ENCODE measurements at regions not wholly inside any gene's neighbourhood (a gene's known extent, or its start where the extent isn't known, plus 50 kb on each side); places are given as distances from the start of the nearest gene placed in this dataset.

GRCh38 chr17:74009056-74009625, 194.3 kb upstream of the RPL38 start:
- no peak for DNase-seq (ENCODE audit: low read depth in 1 of 2, low spot score in 1 of 2)

- DNase-seq (ENCODE audit: low read depth in 1 of 2, low spot score in 1 of 2) = no peak
These were observed 192.6 kb upstream of the RPL38 start for GRCh38 chr17:74010903-74011302.

- no peak for DNase-seq (ENCODE audit: low read depth in 1 of 2, low spot score in 1 of 2)
These were observed 191.5 kb upstream of the RPL38 start for GRCh38 chr17:74011966-74012365.

GRCh38 chr17:74012465-74012864, 191.0 kb upstream of the RPL38 start:
- DNase-seq (ENCODE audit: low read depth in 1 of 2, low spot score in 1 of 2) = no peak

- no peak for DNase-seq (ENCODE audit: low read depth in 1 of 2, low spot score in 1 of 2)
These were observed 188.2 kb upstream of the RPL38 start for GRCh38 chr17:74015316-74015715.

- no peak for DNase-seq (ENCODE audit: low read depth in 1 of 2, low spot score in 1 of 2)
These were observed 187.5 kb upstream of the RPL38 start for GRCh38 chr17:74015990-74016389.

DNA sequence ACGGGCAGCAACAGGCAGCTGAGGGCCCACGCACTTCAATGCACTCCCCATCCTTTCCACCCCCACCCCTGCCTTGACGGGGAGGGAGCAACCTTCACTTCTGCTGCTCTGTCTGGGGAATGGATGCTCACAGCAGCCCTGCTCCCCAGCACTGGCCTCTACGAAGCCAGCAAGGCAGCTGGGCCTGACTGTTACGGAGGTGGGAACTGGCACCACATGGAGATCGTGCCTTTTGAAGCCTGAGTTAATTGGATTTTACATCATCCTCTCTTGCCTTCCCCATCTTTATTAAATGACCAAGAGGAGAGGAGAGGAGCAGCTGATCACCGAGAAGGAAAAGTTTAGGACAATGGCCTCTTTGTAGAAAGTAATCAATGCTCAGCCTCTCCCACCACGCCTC, 187.0 kb upstream of the RPL38 start:
- no peak for DNase-seq (ENCODE audit: low read depth in 1 of 2, low spot score in 1 of 2)

DNA sequence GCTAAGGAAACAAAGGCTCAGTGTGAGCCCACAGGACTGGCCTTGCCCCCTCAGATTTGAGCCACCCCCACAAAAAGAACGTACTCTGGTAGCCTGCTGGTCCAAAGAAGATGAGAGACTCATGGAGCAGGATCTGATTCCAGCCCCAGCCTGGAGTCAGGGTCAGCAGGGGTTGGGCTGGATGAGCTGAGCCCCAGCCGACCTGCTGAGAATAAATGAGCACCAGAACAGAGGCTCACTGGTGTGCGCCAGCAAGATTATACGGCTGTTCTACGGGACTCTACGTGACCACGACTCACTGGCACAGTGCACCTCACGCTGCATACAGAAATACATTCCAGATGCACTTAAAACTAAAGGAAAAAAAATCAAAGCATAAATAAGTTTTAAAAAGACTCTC, 186.0 kb upstream of the RPL38 start:
- DNase-seq (ENCODE audit: low read depth in 1 of 2, low spot score in 1 of 2) = no peak

DNA sequence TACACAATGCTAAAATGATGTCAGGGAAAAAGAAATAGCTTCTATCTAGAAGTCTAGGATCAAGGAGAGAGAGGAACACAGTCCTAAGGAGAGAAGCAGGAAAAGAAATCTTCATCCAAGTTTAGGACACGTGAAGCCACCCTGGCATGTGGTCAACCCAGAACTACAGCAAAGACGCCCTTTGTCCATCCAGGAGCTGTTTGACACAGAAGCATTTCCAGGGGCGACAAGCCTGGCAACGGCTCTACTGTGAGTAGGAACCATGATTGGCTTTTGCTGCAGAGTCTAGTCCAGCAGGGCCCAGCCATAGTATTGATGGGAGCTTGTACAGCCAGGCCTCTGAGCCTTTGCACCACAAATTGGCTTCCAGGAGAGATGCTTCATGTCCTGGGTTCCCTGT, 185.4 kb upstream of the RPL38 start:
- no peak for DNase-seq (ENCODE audit: low read depth in 1 of 2, low spot score in 1 of 2)

- DNase-seq (ENCODE audit: low read depth in 1 of 2, low spot score in 1 of 2) = no peak
These were observed 184.2 kb upstream of the RPL38 start for GRCh38 chr17:74019271-74019670.

GRCh38 chr17:74019860-74020259, 183.6 kb upstream of the RPL38 start:
- no peak for DNase-seq (ENCODE audit: low read depth in 1 of 2, low spot score in 1 of 2)

- DNase-seq (ENCODE audit: low read depth in 1 of 2, low spot score in 1 of 2) = no peak
These were observed 183.0 kb upstream of the RPL38 start for GRCh38 chr17:74020522-74020921.

GRCh38 chr17:74024871-74025531, 178.5 kb upstream of the RPL38 start:
- no peak for DNase-seq (ENCODE audit: low read depth in 1 of 2, low spot score in 1 of 2)

GRCh38 chr17:74027444-74027843, 176.0 kb upstream of the RPL38 start:
- no peak for DNase-seq (ENCODE audit: low read depth in 1 of 2, low spot score in 1 of 2)

- DNase-seq (ENCODE audit: low read depth in 1 of 2, low spot score in 1 of 2) = no peak
These were observed 174.9 kb upstream of the RPL38 start for GRCh38 chr17:74028354-74029116.

- no peak for DNase-seq (ENCODE audit: low read depth in 1 of 2, low spot score in 1 of 2)
These were observed 172.0 kb upstream of the RPL38 start for GRCh38 chr17:74031316-74032090.

DNA sequence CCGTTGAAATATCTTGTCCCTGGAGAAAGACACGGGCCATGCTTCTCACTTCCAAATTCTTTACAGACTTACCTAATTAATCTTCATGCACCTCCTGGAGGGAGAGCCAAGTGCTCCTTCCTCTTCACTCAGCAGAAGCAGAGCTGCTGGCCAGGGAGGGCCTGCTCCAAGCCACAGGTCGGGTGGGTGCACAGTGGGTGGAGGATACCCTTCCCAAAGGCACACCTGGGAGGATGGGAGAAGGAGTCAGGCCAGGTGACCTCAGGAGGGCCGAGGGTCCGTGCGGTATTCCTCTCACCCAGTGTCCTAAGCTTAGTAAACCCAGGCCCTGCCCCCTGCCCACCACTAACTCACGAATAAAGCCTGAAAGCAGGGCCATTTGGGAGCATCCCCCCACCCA, 171.3 kb upstream of the RPL38 start:
- no peak for DNase-seq (ENCODE audit: low read depth in 1 of 2, low spot score in 1 of 2)

- DNase-seq (ENCODE audit: low read depth in 1 of 2, low spot score in 1 of 2) = no peak
These were observed 166.2 kb upstream of the RPL38 start for GRCh38 chr17:74037320-74037719.

DNA sequence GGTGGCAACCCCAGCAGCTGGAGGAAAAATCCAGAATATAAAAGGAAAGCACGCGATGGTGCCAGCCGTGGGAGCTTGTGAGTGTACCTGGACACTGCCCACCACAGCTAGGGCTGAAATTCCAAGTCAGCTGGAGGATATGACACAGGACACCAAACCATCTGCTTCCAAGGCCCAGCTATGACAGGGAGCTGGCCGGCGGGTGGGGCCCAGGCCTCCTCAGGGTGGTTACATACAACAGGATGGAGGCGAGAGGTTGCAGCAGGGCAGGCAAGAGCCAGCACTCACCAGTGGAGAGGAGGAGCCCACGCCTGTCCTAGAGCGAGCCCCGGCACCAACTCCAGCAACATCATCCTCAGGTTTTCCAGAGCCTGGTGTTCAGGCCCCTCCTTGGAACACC, 163.2 kb upstream of the RPL38 start:
- DNase-seq (ENCODE audit: low read depth in 1 of 2, low spot score in 1 of 2) = no peak

GRCh38 chr17:74040729-74041128, 162.7 kb upstream of the RPL38 start:
- DNase-seq (ENCODE audit: low read depth in 1 of 2, low spot score in 1 of 2) = no peak

GRCh38 chr17:74041869-74042640, 161.4 kb upstream of the RPL38 start:
- no peak for DNase-seq (ENCODE audit: low read depth in 1 of 2, low spot score in 1 of 2)
